GM23338 (cell line): ENCODE measurements at regions not wholly inside any gene's neighbourhood (a gene's known extent, or its start where the extent isn't known, plus 50 kb on each side); places are given as distances from the start of the nearest gene placed in this dataset.

ENCODE experiments used
- CTCF ChIP-seq, 2 experiments: fragments of 200-600 bp in 1 of 2; sonication (generic) in 1 of 2; conservative IDR thresholded peaks; 2 replicates each; pipeline versions ENCODE4 v1.5.1 to v1.6.1; 2016 to 2017; ENCODE audit warnings: antibody characterized with exemption in 2 of 2, low read depth in 2 of 2, mild to moderate bottlenecking in 2 of 2, moderate library complexity in 1 of 2
- ETS1 ChIP-seq: IDR thresholded peaks from 2 replicates; pipeline ENCODE4 v1.6.1; 2016; ENCODE audit warnings: antibody characterized with exemption
- EZH2 ChIP-seq: fragments of 200-600 bp; sonication (generic); IDR thresholded peaks from one replicate; pipeline ENCODE4 v1.8.0; 2017; ENCODE audit warnings: antibody characterized with exemption, mild to moderate bottlenecking, low read depth; ENCODE audit not compliant: unreplicated experiment
- JUNB ChIP-seq: IDR thresholded peaks from one replicate; pipeline ENCODE4 v1.6.1; 2016; ENCODE audit warnings: antibody characterized with exemption; ENCODE audit not compliant: unreplicated experiment
- NANOG ChIP-seq: IDR thresholded peaks from 2 replicates; pipeline ENCODE4 v1.6.1; 2016; ENCODE audit warnings: antibody characterized with exemption, borderline replicate concordance
- POLR2AphosphoS5 ChIP-seq: IDR thresholded peaks from 2 replicates; pipeline ENCODE4 v1.6.1; 2016; ENCODE audit warnings: antibody characterized with exemption, low read depth
- ZNF331 ChIP-seq: fragments of 250-450 bp; sonication (Bioruptor Pico); IDR thresholded peaks from 2 replicates; pipeline ENCODE4 v1.5.0; 2020; ENCODE audit warnings: low read depth, mild to moderate bottlenecking, moderate library complexity
- ZNF462 ChIP-seq: fragments of 250-450 bp; sonication (Bioruptor Pico); IDR thresholded peaks from 2 replicates; pipeline ENCODE4 v1.5.0; 2020; ENCODE audit warnings: mild to moderate bottlenecking, moderate library complexity

- TF ChIP-seq ZNF462 (CRISPR knock-in tag) (no peak), ZNF331 (CRISPR knock-in tag) (no peak), POLR2AphosphoS5 (no peak), ETS1 (no peak), JUNB (no peak), EZH2 (no peak), NANOG (no peak), CTCF (conservative IDR thresholded peaks at IDR 0.05; ENCODE audit: low read depth in 2 of 2) (no peak)
These were observed 429.0 kb downstream of the SUCLG1 start (continued) for GRCh38 chr2:84029903-84030575.
